ENCODE measurements at regions not wholly inside any gene's neighbourhood (a gene's known extent, or its start where the extent isn't known, plus 50 kb on each side); places are given as distances from the start of the nearest gene placed in this dataset.

GRCh38 chr2:41314511-41315070 lies 733.2 kb upstream of the PKDCC start:
- no peak for DNase-seq (ENCODE audit: extremely low spot score, unreplicated experiment)
- TF ChIP-seq CTCF (conservative IDR thresholded peaks at IDR 0.05) = no peak
- H3K27me3 Mint-ChIP-seq = no peaks in the 10 kb centered on the region
- H3K36me3 Mint-ChIP-seq = no peaks in the 10 kb centered on the region
- H3K27ac Mint-ChIP-seq = no peak overlapping the region
- H3K4me1 Mint-ChIP-seq (ENCODE audit: unreplicated experiment) = peaks cover 4% of the 10 kb centered on the region
- H3K4me3 Mint-ChIP-seq = no peak overlapping the region
- H3K9me3 Mint-ChIP-seq = peaks cover 3% of the 10 kb centered on the region

GRCh38 chr2:41319437-41319836 lies 728.4 kb upstream of the PKDCC start:
- no peaks in the 10 kb centered on the region for H3K27me3 Mint-ChIP-seq
- H3K4me1 Mint-ChIP-seq (ENCODE audit: unreplicated experiment) = no peaks in the 10 kb centered on the region
- TF ChIP-seq CTCF (conservative IDR thresholded peaks at IDR 0.05) = no peak
- H3K27ac Mint-ChIP-seq = no peak overlapping the region
- H3K9me3 Mint-ChIP-seq = no peaks in the 10 kb centered on the region
- no peak overlapping the region for H3K4me3 Mint-ChIP-seq
- H3K36me3 Mint-ChIP-seq = no peaks in the 10 kb centered on the region
- no peak for DNase-seq (ENCODE audit: extremely low spot score, unreplicated experiment)

- H3K27me3 Mint-ChIP-seq = no peaks in the 10 kb centered on the region
- no peak overlapping the region for H3K27ac Mint-ChIP-seq
- no peaks in the 10 kb centered on the region for H3K9me3 Mint-ChIP-seq
- no peak for DNase-seq (ENCODE audit: extremely low spot score, unreplicated experiment)
- H3K36me3 Mint-ChIP-seq = no peaks in the 10 kb centered on the region
- H3K4me3 Mint-ChIP-seq = no peak overlapping the region
- no peaks in the 10 kb centered on the region for H3K4me1 Mint-ChIP-seq (ENCODE audit: unreplicated experiment)
- no peak for TF ChIP-seq CTCF (conservative IDR thresholded peaks at IDR 0.05)
These were observed 727.3 kb upstream of the PKDCC start for GRCh38 chr2:41320491-41320890.

GRCh38 chr2:41321351-41321750 lies 726.5 kb upstream of the PKDCC start:
- H3K36me3 Mint-ChIP-seq = no peaks in the 10 kb centered on the region
- no peaks in the 10 kb centered on the region for H3K4me1 Mint-ChIP-seq (ENCODE audit: unreplicated experiment)
- no peaks in the 10 kb centered on the region for H3K9me3 Mint-ChIP-seq
- no peak overlapping the region for H3K27ac Mint-ChIP-seq
- TF ChIP-seq CTCF (conservative IDR thresholded peaks at IDR 0.05) = no peak
- no peak for DNase-seq (ENCODE audit: extremely low spot score, unreplicated experiment)
- H3K4me3 Mint-ChIP-seq = no peak overlapping the region
- H3K27me3 Mint-ChIP-seq = no peaks in the 10 kb centered on the region

GRCh38 chr2:41326851-41327250 lies 721.0 kb upstream of the PKDCC start:
- Mint-ChIP-seq H3K36me3 (no peaks in the 10 kb centered on the region), H3K27ac (no peak overlapping the region), H3K4me3 (no peak overlapping the region), H3K27me3 (no peaks in the 10 kb centered on the region), H3K9me3 (no peaks in the 10 kb centered on the region), H3K4me1 (ENCODE audit: unreplicated experiment) (no peaks in the 10 kb centered on the region)
- no peak for TF ChIP-seq CTCF (conservative IDR thresholded peaks at IDR 0.05)
- DNase-seq (ENCODE audit: extremely low spot score, unreplicated experiment) = no peak

- no peaks in the 10 kb centered on the region for H3K36me3 Mint-ChIP-seq
- no peak overlapping the region for H3K27ac Mint-ChIP-seq
- no peaks in the 10 kb centered on the region for H3K4me1 Mint-ChIP-seq (ENCODE audit: unreplicated experiment)
- H3K27me3 Mint-ChIP-seq = no peaks in the 10 kb centered on the region
- H3K4me3 Mint-ChIP-seq = no peak overlapping the region
- no peak for DNase-seq (ENCODE audit: extremely low spot score, unreplicated experiment)
- H3K9me3 Mint-ChIP-seq = no peaks in the 10 kb centered on the region
- no peak for TF ChIP-seq CTCF (conservative IDR thresholded peaks at IDR 0.05)
These were observed 718.8 kb upstream of the PKDCC start for GRCh38 chr2:41329040-41329439.

All from type B pancreatic cell (in vitro differentiated cells).